ENCODE measurements at regions not wholly inside any gene's neighbourhood (a gene's known extent, or its start where the extent isn't known, plus 50 kb on each side); places are given as distances from the start of the nearest gene placed in this dataset.

DNA sequence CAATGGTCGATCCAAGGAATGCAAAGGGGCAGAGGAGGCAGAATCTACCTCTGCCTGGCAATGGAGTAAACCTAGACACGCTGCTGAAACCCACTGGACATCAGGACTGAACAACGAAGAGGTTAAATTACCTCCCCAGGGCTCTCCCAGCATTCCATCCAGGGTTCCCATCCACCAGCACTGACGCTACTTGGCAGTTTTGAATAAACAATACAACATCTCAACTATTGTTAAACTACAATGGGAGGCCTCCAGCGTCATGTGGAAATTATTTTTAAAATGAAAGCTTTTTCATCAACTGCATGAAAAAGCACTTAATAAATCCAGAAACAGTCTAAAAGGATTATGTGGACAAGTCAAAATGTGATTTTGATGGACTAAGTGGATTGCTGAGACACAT, 96.8 kb upstream of the NHSL1 start:
- TF ChIP-seq POLR2A (IDR thresholded peaks at IDR 0.05), result no peak
- TF ChIP-seq, protein P1, sequence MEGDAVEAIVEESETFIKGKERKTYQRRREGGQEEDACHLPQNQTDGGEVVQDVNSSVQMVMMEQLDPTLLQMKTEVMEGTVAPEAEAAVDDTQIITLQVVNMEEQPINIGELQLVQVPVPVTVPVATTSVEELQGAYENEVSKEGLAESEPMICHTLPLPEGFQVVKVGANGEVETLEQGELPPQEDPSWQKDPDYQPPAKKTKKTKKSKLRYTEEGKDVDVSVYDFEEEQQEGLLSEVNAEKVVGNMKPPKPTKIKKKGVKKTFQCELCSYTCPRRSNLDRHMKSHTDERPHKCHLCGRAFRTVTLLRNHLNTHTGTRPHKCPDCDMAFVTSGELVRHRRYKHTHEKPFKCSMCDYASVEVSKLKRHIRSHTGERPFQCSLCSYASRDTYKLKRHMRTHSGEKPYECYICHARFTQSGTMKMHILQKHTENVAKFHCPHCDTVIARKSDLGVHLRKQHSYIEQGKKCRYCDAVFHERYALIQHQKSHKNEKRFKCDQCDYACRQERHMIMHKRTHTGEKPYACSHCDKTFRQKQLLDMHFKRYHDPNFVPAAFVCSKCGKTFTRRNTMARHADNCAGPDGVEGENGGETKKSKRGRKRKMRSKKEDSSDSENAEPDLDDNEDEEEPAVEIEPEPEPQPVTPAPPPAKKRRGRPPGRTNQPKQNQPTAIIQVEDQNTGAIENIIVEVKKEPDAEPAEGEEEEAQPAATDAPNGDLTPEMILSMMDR (IDR thresholded peaks at IDR 0.05), result no peak
- no peak for TF ChIP-seq POLR2AphosphoS5 (IDR thresholded peaks at IDR 0.05)
